ENCODE measurements at regions not wholly inside any gene's neighbourhood (a gene's known extent, or its start where the extent isn't known, plus 50 kb on each side); places are given as distances from the start of the nearest gene placed in this dataset.
A peak's percentile ranks its signal among the peaks of the same experiment; 100 is the strongest.

DNA sequence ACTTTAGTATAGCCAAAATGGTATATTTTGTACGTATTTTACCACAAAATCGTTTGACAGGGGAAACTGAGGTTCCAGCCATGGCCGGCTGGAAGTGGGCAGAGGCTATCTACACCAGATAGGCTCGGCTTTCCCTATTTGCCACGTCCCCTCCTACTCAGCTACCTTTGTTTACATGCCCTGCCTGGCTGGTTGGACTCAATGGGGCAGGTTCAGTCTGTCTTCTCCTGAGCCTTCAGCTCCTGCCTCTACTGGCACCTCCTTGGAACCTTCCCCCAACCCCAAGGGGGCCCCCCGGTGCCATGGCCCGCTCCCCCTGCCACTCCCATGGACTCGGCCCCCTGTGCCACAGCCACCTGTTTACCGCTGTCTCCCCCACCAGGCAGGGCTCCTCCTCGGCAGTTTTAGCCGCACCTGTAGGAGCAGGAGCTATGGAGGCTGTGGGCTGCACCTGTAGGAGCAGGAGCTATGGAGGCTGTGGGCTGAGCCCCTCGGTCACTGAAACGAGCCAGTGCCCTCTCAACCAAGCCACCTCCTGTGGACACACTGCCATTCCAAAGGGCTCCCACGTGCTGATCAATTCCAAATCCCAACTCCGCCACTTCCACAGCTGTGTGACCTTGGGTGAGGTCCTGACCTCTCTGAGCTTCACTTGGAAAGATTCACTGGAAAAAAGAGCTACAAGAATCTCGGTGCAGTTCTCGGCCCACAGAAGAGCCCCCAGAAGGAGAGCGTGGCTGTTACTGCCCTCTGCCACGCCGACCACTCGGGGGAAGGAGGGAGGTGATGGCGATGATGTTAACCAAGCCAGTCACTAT lies 62.2 kb downstream of the NCOR2 start:
- no peak for DNase-seq (ENCODE audit: insufficient read length, low spot score)
- FAIRE-seq, result no peak

DNA sequence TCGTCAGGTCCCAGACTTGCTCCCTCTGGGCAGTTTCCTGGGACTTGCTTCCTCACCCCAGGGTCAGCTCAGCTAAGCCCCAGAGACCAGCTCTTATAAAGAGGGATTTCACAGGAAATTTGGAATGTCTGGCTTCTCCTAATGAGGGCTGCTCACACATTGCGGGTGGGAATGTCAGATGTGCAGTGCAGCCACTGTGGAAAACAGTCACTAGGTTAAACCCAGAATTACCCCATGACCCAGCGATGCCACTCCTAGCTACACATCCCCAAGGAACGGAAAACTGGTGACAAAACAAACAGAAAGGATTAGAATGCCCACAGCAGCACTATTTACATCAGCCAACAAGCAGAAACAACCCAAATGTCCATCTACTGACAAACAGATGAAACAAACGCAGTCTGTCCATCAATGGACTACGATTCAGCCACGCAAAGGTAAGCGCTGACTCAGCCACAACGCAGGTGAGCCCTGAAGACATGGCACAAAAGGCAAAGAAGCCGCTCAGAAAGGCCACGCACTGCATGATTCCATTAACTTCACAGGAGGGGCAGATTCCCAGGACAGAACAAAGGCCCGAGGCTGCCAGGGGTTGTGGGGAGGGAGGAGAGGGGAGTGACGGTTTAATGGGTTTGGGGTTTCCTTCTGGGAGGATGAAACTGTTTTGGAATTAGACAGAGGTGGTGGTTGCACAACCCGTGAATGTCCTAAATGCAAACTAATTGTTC lies 63.0 kb downstream of the NCOR2 start:
- DNase-seq (ENCODE audit: insufficient read length, low spot score) (no peak), FAIRE-seq (no peak)

DNA sequence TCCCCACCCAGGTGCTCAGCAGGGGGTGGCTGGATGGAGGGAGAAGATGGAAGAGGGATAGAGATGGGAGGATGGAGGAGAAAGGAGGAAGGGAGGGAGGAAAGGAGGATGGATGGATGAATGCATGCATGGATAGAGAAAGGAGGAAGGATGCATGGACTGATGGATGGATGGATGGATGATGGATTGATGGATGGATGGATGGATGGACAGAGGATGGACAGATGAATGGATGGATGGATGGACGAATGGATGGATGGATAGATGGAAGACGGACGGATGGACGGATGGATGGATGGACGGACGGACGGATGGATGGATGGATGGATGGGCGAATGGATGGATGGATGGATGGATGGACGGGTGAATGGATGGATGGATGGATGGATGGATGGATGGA lies 64.1 kb downstream of the NCOR2 start:
- DNase-seq (ENCODE audit: insufficient read length, low spot score) (no peak), FAIRE-seq (no peak)

GRCh38 chr12:124502379-124502778 lies 65.0 kb downstream of the NCOR2 start:
- no peak for FAIRE-seq
- no peak for DNase-seq (ENCODE audit: insufficient read length, low spot score)

- FAIRE-seq, result no peak
- DNase-seq (ENCODE audit: insufficient read length, low spot score), result no peak
Measured at GRCh38 chr12:124501827-124502226, 65.6 kb downstream of the NCOR2 start.

DNA sequence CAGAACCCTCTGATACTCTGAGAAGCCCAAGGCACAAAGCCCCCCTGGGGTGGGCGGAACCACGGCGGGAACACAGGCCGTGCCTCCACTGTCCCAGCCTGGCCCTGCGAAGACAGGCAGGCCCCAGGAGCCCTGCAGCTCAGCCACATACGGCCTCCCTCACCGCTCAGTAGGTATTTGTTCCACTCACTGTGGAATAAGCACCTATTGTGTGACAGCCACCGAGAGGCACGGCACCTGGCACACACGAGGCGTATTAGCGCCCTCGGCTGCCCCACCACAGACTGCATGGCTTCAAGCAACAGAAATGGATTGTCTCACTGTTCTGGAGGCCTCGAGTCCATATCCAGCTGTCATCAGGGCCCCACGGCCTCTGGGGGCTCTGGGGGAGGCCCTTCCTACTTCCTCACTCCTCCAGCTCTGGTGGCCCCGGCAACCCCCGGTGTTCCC lies 66.3 kb downstream of the NCOR2 start:
- DNase-seq (ENCODE audit: insufficient read length, low spot score), result no peak
- no peak for FAIRE-seq

- FAIRE-seq (no peak), DNase-seq (ENCODE audit: insufficient read length, low spot score) (no peak)
Measured at GRCh38 chr12:124499898-124500244, 67.5 kb downstream of the NCOR2 start.

GRCh38 chr12:124499190-124499753 lies 68.1 kb downstream of the NCOR2 start:
- no peak for DNase-seq (ENCODE audit: insufficient read length, low spot score)
- FAIRE-seq, result no peak

DNA sequence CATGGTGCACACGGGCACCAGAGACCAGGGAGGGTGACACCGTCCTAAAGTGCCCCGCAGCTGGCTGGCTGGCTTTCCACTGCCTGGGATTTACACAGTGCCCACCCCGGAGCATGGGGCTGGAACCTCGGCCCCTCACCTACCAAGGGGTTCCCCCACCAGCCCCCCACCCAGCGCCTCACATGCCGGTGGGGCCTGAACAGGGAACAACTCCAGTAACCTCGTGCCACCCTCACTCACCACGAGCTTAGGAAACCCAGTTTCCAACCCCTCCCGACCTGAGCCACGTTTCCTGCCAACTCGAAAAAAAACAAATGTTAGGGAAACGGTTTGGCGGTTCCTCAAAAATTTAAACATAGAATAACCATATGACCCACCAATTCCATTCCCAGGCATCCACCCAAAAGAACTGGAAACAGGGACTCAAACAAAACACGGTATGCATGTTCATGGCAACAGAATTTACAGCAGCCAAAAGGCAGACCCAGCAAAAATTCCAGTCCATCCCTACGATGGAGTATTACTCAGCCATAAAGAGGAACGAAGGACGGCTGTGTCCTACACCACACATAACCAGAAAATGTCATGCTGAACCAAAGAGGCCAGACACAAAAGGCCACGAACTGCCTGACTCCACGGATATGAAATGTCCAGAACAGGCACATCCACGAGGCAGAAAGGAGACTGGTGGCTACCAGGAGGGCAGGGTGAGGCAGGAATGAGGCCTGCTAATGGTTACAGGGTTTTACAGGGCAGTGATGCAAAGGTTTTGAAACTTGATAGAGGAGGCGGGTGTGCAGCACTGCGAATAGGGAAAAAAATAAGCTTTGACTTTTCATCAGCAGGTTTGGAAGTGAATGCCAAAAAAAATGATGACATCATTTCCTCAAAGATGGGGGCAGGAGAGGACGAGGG lies 68.9 kb downstream of the NCOR2 start:
- FAIRE-seq (no peak), DNase-seq (ENCODE audit: insufficient read length, low spot score) (no peak)

GRCh38 chr12:124497658-124498057 lies 69.8 kb downstream of the NCOR2 start:
- FAIRE-seq, result no peak
- DNase-seq (ENCODE audit: insufficient read length, low spot score), result peak; percentile 62

- DNase-seq (ENCODE audit: insufficient read length, low spot score) (no peak), FAIRE-seq (no peak)
Measured at GRCh38 chr12:124497039-124497438, 70.4 kb downstream of the NCOR2 start.

GRCh38 chr12:124496584-124496983 lies 70.8 kb downstream of the NCOR2 start:
- DNase-seq (ENCODE audit: insufficient read length, low spot score), result no peak
- peak; percentile 76 for FAIRE-seq

DNA sequence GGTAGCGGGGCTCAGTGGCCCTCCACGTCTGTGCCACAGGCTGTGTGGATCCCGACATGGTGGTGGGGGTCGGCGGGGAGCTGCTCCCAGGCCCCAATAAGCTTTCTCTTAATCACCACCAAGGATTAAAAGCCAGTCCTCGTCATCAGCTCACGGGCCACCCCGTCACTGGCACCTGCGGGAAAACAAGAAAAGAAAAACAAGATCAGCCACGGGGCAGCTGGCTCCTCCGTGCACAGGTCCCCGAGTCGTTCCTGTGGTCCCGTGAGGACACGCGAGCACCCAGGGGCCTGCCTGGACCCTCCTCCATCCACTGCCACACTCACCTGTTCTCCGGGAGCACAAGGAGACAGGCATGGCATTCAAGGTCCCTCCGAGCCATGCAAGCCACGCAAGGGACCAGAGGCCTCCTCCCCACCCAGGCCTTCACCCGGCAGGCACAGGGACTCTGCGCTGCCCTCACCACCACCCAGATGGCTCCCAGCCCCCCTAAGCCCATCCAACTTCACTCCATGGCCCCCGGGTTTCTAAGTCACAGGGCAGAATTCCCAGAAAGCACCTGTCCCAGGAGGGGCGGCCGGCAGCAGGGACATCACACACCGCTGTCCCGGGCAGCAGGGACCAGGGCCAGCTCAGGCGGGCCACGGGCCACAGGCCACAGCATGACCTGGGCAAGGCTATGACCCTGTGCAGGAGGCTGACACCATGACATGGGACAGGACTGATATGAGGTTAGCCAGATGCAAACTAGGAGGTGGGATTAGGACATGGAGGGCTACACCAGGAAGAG lies 72.0 kb downstream of the NCOR2 start:
- no peak for FAIRE-seq

DNA sequence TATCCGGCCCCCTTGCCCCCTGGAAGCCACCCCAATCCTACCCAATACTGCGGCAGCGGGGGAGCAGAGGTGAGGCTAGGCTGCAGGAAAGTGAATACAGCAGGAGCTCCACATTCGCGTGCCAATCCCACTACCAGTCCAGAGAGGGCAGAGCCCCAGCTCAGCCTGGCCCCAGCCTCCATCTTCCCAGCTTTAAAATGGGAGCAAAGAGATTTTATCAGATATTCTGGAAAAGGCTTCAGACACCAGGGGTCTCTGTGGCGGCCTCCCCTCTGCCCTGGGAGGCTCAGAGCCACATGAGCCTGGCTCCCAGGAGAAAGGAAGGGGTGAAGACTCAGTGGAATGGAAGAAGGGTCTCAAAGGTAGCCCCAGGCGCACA lies 72.7 kb downstream of the NCOR2 start:
- FAIRE-seq (no peak), DNase-seq (ENCODE audit: insufficient read length, low spot score) (no peak)

More for the DNA sequence above, 72.0 kb downstream of the NCOR2 start:
- no peak for DNase-seq (ENCODE audit: insufficient read length, low spot score)

DNA sequence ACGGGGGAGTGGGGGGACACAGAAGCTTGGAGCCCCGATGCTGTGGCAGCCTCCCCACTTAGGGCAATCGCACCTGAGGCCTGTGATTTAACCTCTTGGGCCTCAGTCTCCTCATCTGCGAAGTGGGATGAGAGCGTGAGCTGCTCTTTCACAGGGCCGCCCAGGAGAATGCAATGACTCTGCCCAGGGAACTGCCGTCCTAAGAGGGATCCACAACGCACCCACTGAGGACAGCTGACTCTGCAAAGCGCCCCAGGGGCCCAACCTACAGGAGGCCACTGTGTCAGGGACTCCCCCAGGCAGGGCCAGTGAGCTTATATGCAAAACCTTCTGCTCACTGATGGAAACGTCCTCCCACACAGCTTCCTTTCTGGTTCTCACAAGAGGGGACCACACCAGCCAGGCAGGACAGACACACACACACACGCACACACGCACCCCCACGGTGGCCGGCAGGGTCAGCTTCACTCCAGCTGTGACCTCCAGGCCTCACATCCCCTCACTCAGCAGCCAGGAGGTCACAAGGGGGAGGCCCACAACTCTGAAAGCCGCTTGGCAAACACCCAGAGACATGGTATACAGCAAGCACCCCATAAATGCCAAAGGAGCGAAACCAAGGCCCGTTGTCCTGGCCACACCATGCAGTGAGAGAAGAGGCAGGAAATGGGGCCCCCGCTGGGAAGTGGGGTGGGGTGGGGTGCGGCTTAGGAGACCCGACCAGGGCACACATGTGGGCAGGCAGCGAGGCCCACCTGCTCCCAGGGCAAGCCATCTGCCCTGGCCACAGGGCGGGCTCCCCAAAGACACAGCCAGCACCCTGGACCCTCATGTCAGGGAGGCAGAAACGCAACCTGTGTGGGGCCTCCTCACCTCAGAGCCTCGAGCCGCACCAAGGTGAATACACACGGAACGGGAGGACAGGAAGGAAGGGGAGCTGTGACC lies 73.3 kb downstream of the NCOR2 start:
- DNase-seq (ENCODE audit: insufficient read length, low spot score) (peak; percentile 97), FAIRE-seq (peak; percentile 99)

DNA sequence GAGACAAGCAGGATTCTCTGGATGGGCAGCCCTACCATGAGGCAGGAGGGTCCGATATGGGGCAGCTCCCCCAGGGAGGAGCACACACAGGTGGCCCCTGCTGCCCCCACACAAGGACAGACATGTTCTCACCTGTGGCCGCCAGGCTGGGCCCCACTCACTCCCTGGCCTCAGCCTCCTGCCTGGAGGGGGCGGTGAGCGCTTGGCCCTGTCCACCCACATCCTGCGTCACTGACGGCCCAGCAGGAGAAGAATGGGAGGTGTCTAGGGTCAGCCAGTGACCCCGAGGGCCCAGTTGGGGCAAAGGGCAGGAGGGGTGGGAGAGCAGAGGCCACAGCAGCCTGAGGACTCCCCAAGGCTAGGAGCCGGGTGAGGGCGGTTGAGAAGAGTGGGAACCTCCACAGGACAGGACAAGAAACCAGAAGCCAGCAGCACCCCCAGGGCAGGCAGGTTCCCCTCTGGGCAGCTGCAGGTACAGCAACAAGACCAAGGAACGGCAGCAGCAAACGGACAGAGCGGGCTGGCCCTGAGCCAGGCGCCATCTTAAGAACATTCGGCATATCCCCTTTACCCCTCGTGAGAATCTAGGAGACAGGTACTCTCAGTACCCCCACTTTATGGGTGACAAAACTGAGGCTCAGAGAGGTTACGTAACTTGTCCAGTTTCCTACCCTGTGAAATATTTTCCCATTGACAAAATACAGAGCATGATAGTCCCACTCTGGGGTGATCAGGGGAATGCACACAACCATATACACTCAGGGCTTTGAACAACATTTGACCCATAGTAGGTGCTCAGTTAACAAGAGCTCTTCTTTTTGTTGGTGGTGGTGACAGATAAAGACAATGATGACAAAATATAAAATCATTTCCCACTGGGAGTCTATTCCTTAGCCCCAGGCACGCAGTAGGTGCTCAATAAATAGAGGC lies 74.3 kb downstream of the NCOR2 start:
- no peak for DNase-seq (ENCODE audit: insufficient read length, low spot score)
- FAIRE-seq, result peak; percentile 66

DNA sequence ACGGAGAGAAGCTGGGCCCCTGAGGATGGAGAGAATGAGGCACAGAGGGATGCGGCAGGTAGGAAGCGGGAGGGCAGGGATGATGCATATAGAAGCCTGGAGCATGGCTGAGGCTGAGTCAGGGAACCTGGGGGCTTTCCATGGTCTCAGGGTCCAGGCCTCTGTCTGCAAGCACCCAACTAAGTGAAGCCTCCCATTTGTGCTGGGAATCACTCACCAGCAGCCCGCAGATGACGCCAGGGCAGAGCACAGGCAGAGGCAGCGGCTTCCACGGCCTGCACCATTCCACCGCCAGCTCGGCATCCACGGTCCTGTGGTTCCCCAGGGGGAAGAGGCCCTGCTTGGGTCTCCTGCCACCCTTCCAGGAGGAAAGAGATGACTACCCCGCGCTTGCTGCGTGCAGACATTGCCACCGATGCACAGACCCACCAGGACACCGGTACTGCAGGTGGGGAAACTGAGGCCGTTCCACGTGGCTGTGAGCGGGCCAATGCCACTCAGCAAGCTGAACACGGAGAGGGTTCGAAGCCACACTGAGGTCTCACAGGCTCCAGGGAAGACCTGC lies 75.5 kb downstream of the NCOR2 start:
- no peak for FAIRE-seq
- no peak for DNase-seq (ENCODE audit: insufficient read length, low spot score)

DNA sequence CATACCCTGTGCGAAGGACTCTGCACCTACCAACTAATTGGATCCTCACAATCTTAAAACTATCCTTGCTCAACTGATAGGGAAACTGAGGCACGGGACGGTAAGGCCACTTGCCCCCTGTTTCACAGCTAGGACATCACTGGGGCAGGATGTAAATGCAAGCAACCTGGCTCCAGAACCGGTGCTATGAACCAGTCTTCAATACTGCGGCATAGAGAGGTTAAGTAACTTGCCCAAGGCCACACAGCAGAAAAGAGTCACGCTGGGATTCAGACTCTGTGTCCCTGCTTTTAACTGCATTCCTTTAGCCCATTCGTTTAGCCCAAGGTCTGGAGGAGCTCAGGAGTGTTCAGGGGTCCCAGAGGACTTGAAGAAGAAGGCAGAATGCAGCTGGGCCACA lies 76.1 kb downstream of the NCOR2 start:
- FAIRE-seq (no peak), DNase-seq (ENCODE audit: insufficient read length, low spot score) (no peak)

Measured in GM19239 (cell line).